Effector memory CD4-positive, alpha-beta T cell (primary cell): ENCODE measurements at regions not wholly inside any gene's neighbourhood (a gene's known extent, or its start where the extent isn't known, plus 50 kb on each side); places are given as distances from the start of the nearest gene placed in this dataset.
"Not testable (repeated sequence)": the region's sequence is repeated elsewhere in the genome, so short reads cannot be mapped to it uniquely, and the experiment has no call there.

Experiments
- DNase-seq, 3 donors: peaks; one replicate each; pipeline ENCODE4 v3.0.0-alpha.2; 2020
- H3K27ac ChIP-seq: 2 replicates; pipeline ENCODE4 v1.7.0; 2013; ENCODE audit warnings: mild to moderate bottlenecking, low read length, moderate library complexity; ENCODE audit not compliant: insufficient read depth, poor library complexity, severe bottlenecking
- H3K27me3 ChIP-seq: replicated peaks from 2 replicates; pipeline ENCODE4 v1.7.0; 2013; ENCODE audit warnings: mild to moderate bottlenecking, low read length; ENCODE audit not compliant: insufficient read depth, control insufficient read depth, poor library complexity, severe bottlenecking
- H3K36me3 ChIP-seq: 2 replicates; pipeline ENCODE4 v1.7.0; 2013; ENCODE audit warnings: mild to moderate bottlenecking, low read length, moderate library complexity; ENCODE audit not compliant: control insufficient read depth, insufficient read depth
- H3K4me1 ChIP-seq: 2 replicates; pipeline ENCODE4 v1.7.0; 2013; ENCODE audit warnings: low read length, mild to moderate bottlenecking; ENCODE audit not compliant: control insufficient read depth, insufficient read depth, poor library complexity, severe bottlenecking
- H3K4me3 ChIP-seq: 2 replicates; pipeline ENCODE4 v1.7.0; 2013; ENCODE audit warnings: low read length, low read depth, mild to moderate bottlenecking; ENCODE audit not compliant: insufficient read depth, poor library complexity, severe bottlenecking
- H3K9me3 ChIP-seq: 2 replicates; pipeline ENCODE4 v1.7.0; 2013; ENCODE audit warnings: mild to moderate bottlenecking, low read length, moderate library complexity; ENCODE audit not compliant: control insufficient read depth

DNA sequence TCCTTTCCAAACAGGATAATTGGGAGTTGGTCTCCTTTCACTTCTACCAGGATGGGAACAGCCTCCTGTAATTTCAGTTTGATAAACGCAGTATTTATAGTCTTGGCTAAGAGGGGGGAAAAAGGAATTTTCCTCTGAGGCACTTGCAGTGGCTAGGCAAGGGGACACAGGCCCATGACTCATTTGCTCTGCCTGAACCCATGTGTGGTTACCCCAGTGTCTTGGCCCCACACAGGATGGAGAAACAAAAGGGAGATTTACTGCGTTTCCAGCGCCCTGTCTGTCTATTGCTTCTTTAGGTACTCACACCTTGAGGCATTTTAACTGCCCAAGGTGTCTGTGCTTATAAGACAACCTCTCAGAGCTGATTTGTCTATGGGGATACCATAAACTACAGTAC is 74.8 kb upstream of the NEDD9 start:
- Histone ChIP-seq H3K27me3 (no peaks in the 10 kb centered on the region), H3K9me3 (no peaks in the 10 kb centered on the region), H3K27ac (no peak overlapping the region), H3K4me1 (no peaks in the 10 kb centered on the region), H3K4me3 (no peak overlapping the region), H3K36me3 (peaks cover 13% of the 10 kb centered on the region)
- DNase-seq: no peak

DNA sequence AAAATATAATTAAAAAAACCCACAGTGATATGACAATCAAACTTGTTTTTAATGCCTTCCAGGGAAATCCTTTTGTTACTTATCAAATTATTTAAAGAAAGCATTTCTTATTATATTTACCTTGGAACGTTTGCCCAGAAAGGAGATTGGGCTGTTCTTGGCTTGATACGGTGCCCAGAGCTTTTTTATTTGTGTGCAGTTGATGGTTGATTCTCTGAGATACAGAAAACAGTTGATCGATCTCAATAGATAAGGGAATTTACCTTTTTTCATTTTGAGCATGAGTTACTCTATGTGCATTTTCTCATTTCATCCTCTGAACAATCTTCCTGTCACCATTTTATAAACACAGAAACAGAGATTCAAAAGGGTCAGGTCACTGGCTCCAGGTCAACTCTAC is 72.5 kb upstream of the NEDD9 start:
- no peak overlapping the region for H3K4me3 ChIP-seq
- no peak for DNase-seq

DNA sequence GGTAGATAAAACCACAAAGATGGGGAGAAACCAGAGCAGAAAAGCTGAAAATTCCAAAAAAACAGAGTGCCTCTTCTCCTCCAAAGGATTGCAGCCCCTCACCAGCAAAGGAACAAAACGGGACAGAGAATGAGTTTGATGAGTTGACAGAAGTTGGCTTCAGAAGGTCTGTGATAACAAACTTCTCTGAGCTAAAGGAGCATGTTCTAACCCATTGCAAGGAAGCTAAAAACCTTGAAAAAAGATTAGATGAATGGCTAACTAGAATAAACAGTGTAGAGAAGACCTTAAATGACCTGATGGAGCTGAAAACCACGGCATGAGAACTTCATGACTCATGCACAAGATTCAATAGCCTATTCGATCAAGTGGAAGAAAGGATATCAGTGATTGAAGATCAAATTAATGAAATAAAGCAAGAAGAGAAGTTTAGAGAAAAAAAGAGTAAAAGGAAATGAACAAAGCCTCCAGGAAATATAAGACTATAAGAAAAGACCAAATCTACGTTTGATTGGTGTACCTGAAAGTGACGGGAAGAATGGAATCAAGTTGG is 67.5 kb upstream of the NEDD9 start:
- not testable (repeated sequence) for H3K9me3 ChIP-seq, H3K27me3 ChIP-seq, H3K4me1 ChIP-seq, H3K27ac ChIP-seq, H3K4me3 ChIP-seq, DNase-seq
- peaks cover 15% of the 10 kb centered on the region for H3K36me3 ChIP-seq

More for the DNA sequence above, 72.5 kb upstream of the NEDD9 start:
- no peaks in the 10 kb centered on the region for H3K9me3 ChIP-seq
- no peak overlapping the region for H3K27ac ChIP-seq
- H3K36me3 ChIP-seq: peaks cover 13% of the 10 kb centered on the region
- H3K4me1 ChIP-seq: no peaks in the 10 kb centered on the region
- H3K27me3 ChIP-seq: no peaks in the 10 kb centered on the region

DNA sequence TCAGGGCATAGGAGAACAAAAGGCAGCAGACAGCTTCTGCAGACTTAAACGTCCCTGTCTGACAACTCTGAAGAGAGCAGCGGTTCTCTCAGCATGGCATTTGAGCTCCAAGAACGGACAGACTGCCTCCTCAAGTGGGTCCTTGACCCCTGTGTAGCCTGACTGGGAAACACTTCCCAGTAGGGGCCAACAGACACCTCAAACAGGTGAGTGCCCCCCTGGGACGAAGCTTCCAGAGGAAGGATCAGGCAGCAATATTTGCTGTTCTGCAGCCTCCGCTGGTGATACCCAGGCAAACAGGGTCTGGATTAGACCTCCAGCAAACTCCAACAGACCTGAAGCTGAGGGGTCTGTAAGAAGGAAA is 66.9 kb upstream of the NEDD9 start:
- H3K4me3 ChIP-seq, H3K27ac ChIP-seq, DNase-seq, H3K4me1 ChIP-seq, H3K27me3 ChIP-seq, H3K9me3 ChIP-seq: not testable (repeated sequence)
- peaks cover 11% of the 10 kb centered on the region for H3K36me3 ChIP-seq

DNA sequence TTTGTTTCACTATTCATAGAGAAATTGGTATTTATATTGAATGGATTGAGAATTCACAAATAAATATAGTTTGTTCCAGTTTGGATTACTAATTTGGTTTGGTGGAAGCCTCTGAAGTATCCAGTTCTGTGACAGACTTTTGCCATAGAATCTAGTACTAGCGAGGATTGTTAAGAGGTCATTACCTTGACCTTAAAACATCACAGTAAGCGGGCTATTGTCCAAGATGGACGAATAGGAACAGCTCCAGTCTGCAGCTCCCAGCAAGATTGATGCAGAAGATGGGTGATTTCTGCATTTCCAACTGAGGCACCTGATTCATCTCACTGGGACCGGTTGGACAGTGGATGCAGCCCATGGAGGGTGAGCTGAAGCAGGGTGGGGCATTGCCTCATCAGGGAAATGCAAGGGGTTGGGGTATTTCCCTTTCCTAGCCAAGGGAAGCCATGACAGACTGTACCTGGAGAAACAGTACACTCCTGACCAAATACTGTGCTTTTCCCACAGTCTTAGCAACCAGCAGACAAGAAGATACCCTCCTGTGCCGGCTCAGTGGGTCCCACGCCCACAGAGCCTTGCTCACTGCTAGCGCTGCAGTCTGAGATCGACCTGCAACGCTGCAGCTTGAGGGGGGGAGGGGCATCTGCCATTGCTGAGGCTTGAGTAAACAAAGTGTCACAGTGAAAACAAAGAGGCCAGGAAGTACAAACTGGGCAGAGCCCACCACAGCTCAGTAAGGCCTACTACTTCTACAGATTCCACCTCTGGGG is 66.4 kb upstream of the NEDD9 start:
- Histone ChIP-seq H3K27me3 (no peaks in the 10 kb centered on the region), H3K4me1 (no peaks in the 10 kb centered on the region), H3K36me3 (peaks cover 11% of the 10 kb centered on the region), H3K9me3 (no peaks in the 10 kb centered on the region), H3K4me3 (no peak overlapping the region), H3K27ac (no peak overlapping the region)
- no peak for DNase-seq

DNA sequence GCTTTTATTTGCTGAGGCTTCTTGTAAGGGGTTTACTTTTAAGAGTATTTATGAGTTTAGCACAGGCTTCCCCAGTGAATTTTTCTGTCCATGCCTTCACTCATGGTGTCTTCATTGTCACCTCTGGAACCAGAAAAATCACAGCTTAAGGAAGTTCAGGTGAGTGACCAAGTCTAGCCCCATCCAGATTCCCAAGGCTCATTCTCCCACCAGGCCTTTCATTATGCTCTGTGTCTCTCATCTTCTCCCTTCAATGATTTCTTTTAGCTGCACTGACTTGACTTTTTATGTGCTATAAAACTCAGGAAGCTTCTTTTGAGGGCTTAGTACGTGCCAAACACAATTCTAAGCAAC is 64.9 kb upstream of the NEDD9 start:
- H3K36me3 ChIP-seq: peaks cover 11% of the 10 kb centered on the region
- H3K27ac ChIP-seq: no peak overlapping the region
- H3K9me3 ChIP-seq: no peaks in the 10 kb centered on the region
- no peaks in the 10 kb centered on the region for H3K4me1 ChIP-seq
- H3K27me3 ChIP-seq: no peaks in the 10 kb centered on the region
- no peak for DNase-seq
- H3K4me3 ChIP-seq: no peak overlapping the region

DNA sequence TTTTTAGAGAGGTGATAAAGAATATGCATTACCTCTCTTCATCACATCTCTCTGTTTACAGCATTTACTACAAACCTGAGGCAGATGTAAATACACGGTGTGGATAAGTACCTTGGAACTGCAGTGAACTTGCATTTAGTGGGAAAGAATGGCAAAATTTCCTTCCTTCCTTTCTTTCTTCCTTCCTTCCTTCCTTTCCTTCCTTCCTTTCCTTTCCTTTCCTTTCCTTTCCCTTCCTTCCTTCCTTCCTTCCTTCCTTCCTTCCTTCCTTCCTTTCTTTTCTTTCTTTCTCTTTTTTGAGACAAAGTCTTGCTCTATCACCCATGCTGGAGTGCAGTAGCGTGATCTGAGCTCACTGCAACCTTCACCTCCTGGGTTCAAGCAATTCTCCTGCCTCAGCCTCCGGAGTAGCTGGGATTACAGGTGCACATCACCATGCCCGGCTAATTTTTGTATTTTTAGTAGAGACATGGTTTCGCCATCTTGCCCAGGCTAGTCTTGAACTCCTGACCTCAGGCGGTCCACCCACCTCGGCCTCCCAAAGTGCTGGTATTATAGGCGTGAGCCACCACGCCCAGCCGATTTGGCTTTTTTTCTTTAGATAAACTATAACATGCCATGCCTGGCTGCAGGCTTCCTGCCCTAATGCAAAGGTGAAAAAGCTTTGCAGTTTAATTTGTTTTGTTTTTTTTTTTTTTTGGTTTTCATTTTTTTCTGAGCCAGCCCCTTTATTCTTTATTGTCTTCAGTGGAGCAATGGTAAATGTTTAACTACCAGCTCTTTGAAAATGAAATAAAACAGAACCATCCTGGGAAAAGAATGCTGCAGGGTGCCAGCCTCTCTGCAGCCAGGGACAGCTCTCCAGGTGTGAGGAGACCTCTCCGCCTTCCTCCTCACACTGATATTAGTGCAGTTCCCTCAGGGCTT is 64.2 kb upstream of the NEDD9 start:
- H3K4me3 ChIP-seq: no peak overlapping the region

DNA sequence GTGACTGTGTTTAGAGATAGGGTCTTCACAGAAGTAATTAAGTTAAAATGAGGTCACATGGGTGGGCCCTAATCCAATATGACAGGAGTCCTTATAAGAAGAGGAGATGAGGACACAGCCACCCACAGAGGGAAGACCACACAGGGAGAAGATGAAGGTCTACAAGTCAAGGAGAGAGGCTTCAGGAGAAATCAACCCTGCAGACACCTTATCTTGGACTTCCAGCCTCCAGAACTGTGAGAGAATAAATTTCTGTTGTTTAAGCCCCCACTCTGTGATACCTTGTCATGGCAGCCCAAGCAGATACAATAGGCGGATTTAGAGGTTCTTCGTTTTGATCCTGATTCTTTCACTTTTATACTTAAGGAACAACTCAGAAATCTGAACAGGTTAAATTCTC is 63.5 kb upstream of the NEDD9 start:
- Histone ChIP-seq H3K9me3 (no peaks in the 10 kb centered on the region), H3K4me1 (no peaks in the 10 kb centered on the region), H3K27me3 (no peaks in the 10 kb centered on the region), H3K4me3 (no peak overlapping the region), H3K27ac (no peak overlapping the region), H3K36me3 (peaks cover 11% of the 10 kb centered on the region)
- DNase-seq: no peak

More for the DNA sequence above, 64.2 kb upstream of the NEDD9 start:
- DNase-seq: no peak
- Histone ChIP-seq H3K27me3 (no peaks in the 10 kb centered on the region), H3K4me1 (no peaks in the 10 kb centered on the region), H3K9me3 (no peaks in the 10 kb centered on the region), H3K36me3 (peaks cover 11% of the 10 kb centered on the region), H3K27ac (no peak overlapping the region)

DNA sequence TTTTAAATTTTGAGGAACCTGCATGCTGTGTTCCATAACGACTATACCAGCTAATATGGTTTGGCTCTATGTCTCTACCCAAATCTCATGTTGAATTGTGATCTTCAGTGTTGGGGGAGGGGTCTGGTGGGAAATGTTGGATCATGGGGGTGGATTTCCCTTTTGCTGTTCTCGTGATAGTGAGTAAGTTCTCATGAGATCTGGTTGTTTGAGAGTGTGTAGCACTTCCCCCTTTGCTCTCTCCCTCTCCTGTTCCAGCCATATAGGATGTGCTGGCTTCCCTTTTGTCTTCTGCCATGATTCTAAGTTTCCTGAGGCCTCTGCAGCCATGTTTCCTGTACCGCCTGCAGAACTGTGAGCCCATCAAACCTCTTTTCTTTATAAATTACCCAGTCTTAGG is 61.8 kb upstream of the NEDD9 start:
- DNase-seq: no peak

More for the DNA sequence above, 61.8 kb upstream of the NEDD9 start:
- Histone ChIP-seq H3K9me3 (no peaks in the 10 kb centered on the region), H3K36me3 (peaks cover 11% of the 10 kb centered on the region), H3K4me1 (no peaks in the 10 kb centered on the region), H3K4me3 (no peak overlapping the region), H3K27me3 (no peaks in the 10 kb centered on the region), H3K27ac (no peak overlapping the region)
